ENCODE measurements at regions not wholly inside any gene's neighbourhood (a gene's known extent, or its start where the extent isn't known, plus 50 kb on each side); places are given as distances from the start of the nearest gene placed in this dataset.
A peak's percentile ranks its signal among the peaks of the same experiment; 100 is the strongest.

GRCh38 chr4:124883632-124884031 lies 171.1 kb upstream of the ANKRD50 start:
- POLR2A ChIA-PET: no interaction called here
- intact Hi-C loops (cut with micrococcal nuclease): no loop called here
- FAIRE-seq (no peak), DNase-seq (ENCODE audit: low read depth, low spot score) (peak; percentile 35)
- Histone ChIP-seq H2AFZ (ENCODE audit: low read depth, low read length) (peak overlapping the region; percentile 24), H4K20me1 (replicated peaks; ENCODE audit: control insufficient read depth, extremely low read depth, insufficient read depth, low read length) (no peaks in the 10 kb centered on the region), H3K9ac (replicated peaks; ENCODE audit: extremely low read depth, insufficient read depth, low read length) (no peak overlapping the region), H3K4me3 (replicated peaks in 1 of 3; ENCODE audit: insufficient read depth in 1 of 3, low read depth in 1 of 3, low read length in 3 of 3) (no peak overlapping the region), H3K4me1 (ENCODE audit: control insufficient read depth, extremely low read depth, insufficient read depth, low read length) (no peaks in the 10 kb centered on the region), H3K27ac (ENCODE audit: insufficient read depth, low read depth, low read length) (no peak overlapping the region), H3K27me3 (ENCODE audit: control insufficient read depth in 2 of 2, insufficient read depth in 2 of 2, low read length in 2 of 2) (no peaks in the 10 kb centered on the region), H3K79me2 (ENCODE audit: control insufficient read depth, insufficient read depth, low read length) (no peaks in the 10 kb centered on the region), H3K4me2 (ENCODE audit: insufficient read depth, low read length) (no peak overlapping the region), H3K36me3 (ENCODE audit: control insufficient read depth in 2 of 2, extremely low read depth in 1 of 2, insufficient read depth in 2 of 2, low read length in 2 of 2) (no peaks in the 10 kb centered on the region), H3K9me1 (replicated peaks; ENCODE audit: control insufficient read depth, extremely low read depth, insufficient read depth, low read length) (no peaks in the 10 kb centered on the region), H3K9me3 (replicated peaks; ENCODE audit: control insufficient read depth, insufficient read depth, low read length) (no peaks in the 10 kb centered on the region)
- CTCF ChIA-PET: no interaction called here
- TF ChIP-seq JUN (IDR thresholded peaks at IDR 0.05; ENCODE audit: borderline replicate concordance, insufficient read depth, insufficient read length, low read depth) (no peak), POLR2A (IDR thresholded peaks at IDR 0.05; ENCODE audit: low read depth, low read length) (no peak), POLR2AphosphoS5 (IDR thresholded peaks at IDR 0.05; ENCODE audit: insufficient read depth, low read depth, low read length) (no peak), CTCF (IDR thresholded peaks at IDR 0.05; ENCODE audit: extremely low read depth in 1 of 2, insufficient read depth in 1 of 2, low read depth in 1 of 2, low read length in 2 of 2) (no peak), FOS (IDR thresholded peaks at IDR 0.05; ENCODE audit: borderline replicate concordance, insufficient read depth, low read length) (no peak), EZH2 (IDR thresholded peaks at IDR 0.05; ENCODE audit: borderline replicate concordance, low read depth, low read length, severe bottlenecking) (no peak), MYC (IDR thresholded peaks at IDR 0.05; ENCODE audit: low read depth, low read length) (no peak), GATA2 (IDR thresholded peaks at IDR 0.05; ENCODE audit: insufficient read depth, insufficient read length, low read depth, low read length) (no peak)
- TF ChIP-seq, protein P1, sequence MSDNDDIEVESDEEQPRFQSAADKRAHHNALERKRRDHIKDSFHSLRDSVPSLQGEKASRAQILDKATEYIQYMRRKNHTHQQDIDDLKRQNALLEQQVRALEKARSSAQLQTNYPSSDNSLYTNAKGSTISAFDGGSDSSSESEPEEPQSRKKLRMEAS (IDR thresholded peaks at IDR 0.05; ENCODE audit: insufficient read depth, insufficient read length): no peak
- BruUV-seq (replicated peaks): no TSS peak
- dilution Hi-C loops (cut with MboI; ENCODE audit: extremely low pct_ligation_motif_present, low sequenced_read_pairs): no loop called here
